ENCODE measurements at regions not wholly inside any gene's neighbourhood (a gene's known extent, or its start where the extent isn't known, plus 50 kb on each side); places are given as distances from the start of the nearest gene placed in this dataset.

DNA sequence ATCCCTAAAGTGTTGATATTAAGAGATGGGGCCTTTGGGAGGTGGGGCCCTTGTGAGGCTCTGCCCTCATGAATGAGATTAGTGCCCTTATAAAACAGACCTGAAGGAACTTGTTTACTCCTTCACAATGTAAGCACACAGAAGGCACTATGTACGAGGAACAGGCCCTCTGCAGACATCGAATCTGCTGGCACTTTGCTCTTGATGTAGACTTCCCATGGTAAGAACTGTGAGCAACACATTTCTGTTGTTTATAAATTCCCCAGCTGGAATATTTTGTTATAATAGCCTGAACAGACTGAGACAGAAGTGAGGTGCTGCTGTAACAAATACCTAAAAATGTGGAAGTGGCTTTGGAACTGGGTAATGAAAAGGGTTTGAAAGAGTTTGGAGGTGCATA is 193.2 kb downstream of the TGFB2 start:
- intact Hi-C loops (cut with DNase I), result no loop called here
- Histone ChIP-seq H3K4me1 (no peaks in the 10 kb centered on the region), H3K4me3 (no peak overlapping the region), H3K27me3 (no peaks in the 10 kb centered on the region), H3K27ac (no peak overlapping the region), H3K36me3 (no peaks in the 10 kb centered on the region), H3K9me3 (no peaks in the 10 kb centered on the region)
- TF ChIP-seq, protein P1, sequence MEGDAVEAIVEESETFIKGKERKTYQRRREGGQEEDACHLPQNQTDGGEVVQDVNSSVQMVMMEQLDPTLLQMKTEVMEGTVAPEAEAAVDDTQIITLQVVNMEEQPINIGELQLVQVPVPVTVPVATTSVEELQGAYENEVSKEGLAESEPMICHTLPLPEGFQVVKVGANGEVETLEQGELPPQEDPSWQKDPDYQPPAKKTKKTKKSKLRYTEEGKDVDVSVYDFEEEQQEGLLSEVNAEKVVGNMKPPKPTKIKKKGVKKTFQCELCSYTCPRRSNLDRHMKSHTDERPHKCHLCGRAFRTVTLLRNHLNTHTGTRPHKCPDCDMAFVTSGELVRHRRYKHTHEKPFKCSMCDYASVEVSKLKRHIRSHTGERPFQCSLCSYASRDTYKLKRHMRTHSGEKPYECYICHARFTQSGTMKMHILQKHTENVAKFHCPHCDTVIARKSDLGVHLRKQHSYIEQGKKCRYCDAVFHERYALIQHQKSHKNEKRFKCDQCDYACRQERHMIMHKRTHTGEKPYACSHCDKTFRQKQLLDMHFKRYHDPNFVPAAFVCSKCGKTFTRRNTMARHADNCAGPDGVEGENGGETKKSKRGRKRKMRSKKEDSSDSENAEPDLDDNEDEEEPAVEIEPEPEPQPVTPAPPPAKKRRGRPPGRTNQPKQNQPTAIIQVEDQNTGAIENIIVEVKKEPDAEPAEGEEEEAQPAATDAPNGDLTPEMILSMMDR (IDR thresholded peaks at IDR 0.05), result no peak
- DNase-seq (no peak), ATAC-seq (no peak)

DNA sequence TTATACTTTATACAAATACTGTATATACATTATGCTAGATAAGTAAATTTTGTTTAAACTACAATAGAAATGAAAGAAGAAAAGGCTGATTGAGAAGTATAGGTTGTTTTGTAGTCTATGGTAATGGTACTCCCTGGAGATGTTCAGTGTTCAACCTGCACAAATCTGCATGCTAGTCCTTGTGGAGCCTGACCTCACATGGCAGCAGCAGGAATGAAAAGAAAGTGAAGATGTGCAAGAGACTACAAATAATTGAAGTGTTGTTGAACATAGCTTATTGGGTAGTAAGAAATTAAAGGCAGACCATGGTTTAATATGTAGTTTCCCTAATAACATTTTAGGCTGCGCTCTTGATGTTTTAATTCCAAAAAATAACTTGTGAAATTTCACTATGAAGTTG is 201.2 kb downstream of the TGFB2 start:
- Histone ChIP-seq H3K9me3 (no peaks in the 10 kb centered on the region), H3K36me3 (no peaks in the 10 kb centered on the region), H3K27me3 (no peaks in the 10 kb centered on the region), H3K4me3 (no peak overlapping the region), H3K4me1 (no peaks in the 10 kb centered on the region), H3K27ac (no peak overlapping the region)
- ATAC-seq (no peak), DNase-seq (no peak)
- intact Hi-C loops (cut with DNase I), result no loop called here
- TF ChIP-seq, protein P1 (IDR thresholded peaks at IDR 0.05), result no peak

DNA sequence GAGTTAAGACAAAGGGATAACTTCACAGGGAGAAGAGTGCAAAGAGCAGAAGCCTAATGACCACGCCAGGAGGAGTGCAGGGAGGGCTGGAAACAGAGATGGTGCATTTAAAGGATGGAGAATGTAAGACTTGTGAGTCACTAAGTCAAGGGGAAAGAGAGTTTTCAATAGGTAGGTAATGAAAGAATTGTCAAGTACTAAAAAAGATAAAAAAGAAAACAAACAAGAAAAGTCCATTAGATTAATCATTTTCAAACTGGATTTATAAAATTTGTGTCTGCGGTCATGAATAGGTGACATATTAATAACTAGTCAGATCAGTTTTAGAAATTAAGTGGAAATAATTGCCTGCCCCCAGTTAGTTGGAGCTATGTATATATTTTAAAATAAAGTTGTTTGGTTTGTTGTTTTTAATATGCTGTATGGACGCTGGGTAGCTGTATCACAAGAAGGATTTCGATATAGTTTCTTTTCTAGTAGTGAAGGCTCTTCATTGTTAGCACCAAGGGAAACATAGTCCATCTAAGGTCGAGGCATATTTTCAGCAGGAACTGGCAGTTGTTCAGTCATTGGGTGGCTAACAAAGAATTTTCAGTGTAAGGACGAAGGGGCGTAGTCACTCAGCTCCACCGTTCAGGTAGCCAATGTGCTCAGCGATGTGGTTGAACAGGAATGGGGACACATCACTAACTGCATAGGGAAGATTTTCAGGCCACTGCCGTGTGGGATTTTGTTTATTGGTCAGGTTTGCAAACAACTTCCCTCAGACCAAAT is 203.0 kb downstream of the TGFB2 start:
- intact Hi-C loops (cut with DNase I), result no loop called here
- TF ChIP-seq, protein P1 (IDR thresholded peaks at IDR 0.05), result no peak
- H3K9me3 ChIP-seq, result no peaks in the 10 kb centered on the region
- no peak overlapping the region for H3K27ac ChIP-seq
- no peaks in the 10 kb centered on the region for H3K36me3 ChIP-seq
- ATAC-seq, result peak; percentile 45
- no peaks in the 10 kb centered on the region for H3K27me3 ChIP-seq
- DNase-seq, result no peak
- no peaks in the 10 kb centered on the region for H3K4me1 ChIP-seq
- H3K4me3 ChIP-seq, result no peak overlapping the region

DNA sequence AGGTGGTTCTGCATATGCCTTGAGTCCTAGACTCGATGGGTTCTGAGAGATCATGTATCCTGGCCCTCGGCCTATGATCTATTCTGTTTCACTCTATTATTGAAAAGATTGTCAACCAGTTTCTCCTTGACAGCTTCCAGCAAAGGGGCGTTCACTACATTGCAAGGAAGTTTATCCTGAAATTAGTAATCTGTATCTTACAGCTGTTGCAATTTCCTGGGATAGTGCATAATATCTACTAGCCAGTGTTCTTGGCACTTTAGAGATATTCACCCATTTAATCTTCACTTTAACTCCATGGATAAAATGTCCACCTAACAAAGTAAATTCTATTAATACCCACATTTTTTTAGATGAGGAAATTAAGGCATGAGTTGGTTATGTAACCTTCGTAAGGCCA is 203.6 kb downstream of the TGFB2 start:
- TF ChIP-seq, protein P1 (IDR thresholded peaks at IDR 0.05), result no peak
- intact Hi-C loops (cut with DNase I), result no loop called here
- DNase-seq, result no peak

DNA sequence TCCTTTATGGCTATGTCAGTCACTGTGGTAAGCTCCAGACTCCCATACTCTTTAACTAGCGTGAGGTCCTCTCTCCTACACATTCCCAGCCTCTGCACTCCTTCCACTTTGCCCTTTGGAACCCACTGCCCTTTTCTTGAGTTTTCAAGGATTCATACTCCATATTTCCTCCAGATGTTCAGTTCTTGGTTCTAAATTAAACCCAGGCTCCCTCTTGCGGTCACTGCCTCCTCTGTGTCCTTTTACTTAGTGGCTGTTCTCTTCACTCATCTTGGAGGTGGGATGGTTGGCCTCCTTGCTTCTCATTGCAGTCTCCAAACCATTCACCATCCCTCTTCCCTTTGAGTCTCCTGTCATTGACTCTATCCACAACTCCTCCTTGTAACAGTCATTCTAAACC is 208.1 kb downstream of the TGFB2 start:
- no peaks in the 10 kb centered on the region for H3K4me1 ChIP-seq
- H3K4me3 ChIP-seq, result no peak overlapping the region
- H3K9me3 ChIP-seq, result no peaks in the 10 kb centered on the region
- no peaks in the 10 kb centered on the region for H3K27me3 ChIP-seq
- ATAC-seq (no peak), DNase-seq (no peak)
- TF ChIP-seq, protein P1 (IDR thresholded peaks at IDR 0.05), result no peak
- no peaks in the 10 kb centered on the region for H3K36me3 ChIP-seq
- intact Hi-C loops (cut with DNase I), result no loop called here
- H3K27ac ChIP-seq, result no peak overlapping the region

More for the DNA sequence above, 203.6 kb downstream of the TGFB2 start:
- no peaks in the 10 kb centered on the region for H3K9me3 ChIP-seq
- H3K4me1 ChIP-seq, result no peaks in the 10 kb centered on the region
- no peak overlapping the region for H3K4me3 ChIP-seq
- no peak overlapping the region for H3K27ac ChIP-seq
- H3K27me3 ChIP-seq, result no peaks in the 10 kb centered on the region
- ATAC-seq, result no peak
- no peaks in the 10 kb centered on the region for H3K36me3 ChIP-seq
